BE2C (cell line): ENCODE measurements at regions not wholly inside any gene's neighbourhood (a gene's known extent, or its start where the extent isn't known, plus 50 kb on each side); places are given as distances from the start of the nearest gene placed in this dataset.

ENCODE experiments used
- DNase-seq: peaks from one replicate; pipeline ENCODE4 v3.0.0-alpha.2; 2020
- H3K27me3 ChIP-seq: fragments of 250-450 bp; sonication (Bioruptor Pico); 2 replicates; pipeline ENCODE4 v1.5.1; 2020; ENCODE audit warnings: mild to moderate bottlenecking
- H3K36me3 ChIP-seq: fragments of 250-450 bp; sonication (Bioruptor Pico); 2 replicates; pipeline ENCODE4 v1.5.1; 2020; ENCODE audit warnings: mild to moderate bottlenecking
- H3K4me1 ChIP-seq: fragments of 250-450 bp; sonication (Bioruptor Pico); 2 replicates; pipeline ENCODE4 v1.5.1; 2020
- H3K4me3 ChIP-seq: 2 replicates; pipeline ENCODE4 v1.5.1; 2011; ENCODE audit warnings: low read depth, low read length
- H3K9me3 ChIP-seq: fragments of 250-450 bp; sonication (Bioruptor Pico); 2 replicates; pipeline ENCODE4 v1.5.1; 2020
- TF ChIP-seq, protein P1 (sequence below): IDR thresholded peaks from 2 replicates; pipeline ENCODE4 v1.5.1; 2012; ENCODE audit warnings: mild to moderate bottlenecking, low read depth, low read length

DNA sequence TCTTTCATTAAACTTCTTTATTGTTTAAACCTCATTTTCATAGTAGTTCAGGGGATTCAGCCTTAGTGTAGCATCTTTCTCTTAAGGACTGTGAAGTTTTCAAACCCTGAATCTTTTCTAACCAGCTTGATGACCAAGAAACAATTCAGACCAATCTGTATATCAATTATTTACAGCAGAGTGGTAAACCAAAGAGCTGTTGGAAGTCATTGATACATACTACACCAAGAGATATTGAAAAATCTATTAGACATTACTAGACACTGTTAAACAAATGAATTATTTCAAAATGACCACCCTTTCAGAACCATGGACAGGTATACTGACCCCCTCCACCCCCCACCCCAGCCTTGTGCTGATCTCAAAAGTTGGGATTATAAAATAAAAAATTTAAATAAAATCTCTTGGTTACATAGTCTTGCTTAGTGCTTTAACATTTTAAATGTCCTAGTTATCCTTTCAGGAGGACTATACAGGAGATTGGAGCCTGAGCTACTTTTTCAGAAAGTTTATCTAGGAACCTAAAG, 143.9 kb upstream of the LSM8 start:
- no peak for DNase-seq
- Histone ChIP-seq H3K4me1 (no peaks in the 10 kb centered on the region), H3K9me3 (no peaks in the 10 kb centered on the region), H3K36me3 (no peaks in the 10 kb centered on the region), H3K4me3 (no peak overlapping the region), H3K27me3 (no peaks in the 10 kb centered on the region)
- TF ChIP-seq, protein P1, sequence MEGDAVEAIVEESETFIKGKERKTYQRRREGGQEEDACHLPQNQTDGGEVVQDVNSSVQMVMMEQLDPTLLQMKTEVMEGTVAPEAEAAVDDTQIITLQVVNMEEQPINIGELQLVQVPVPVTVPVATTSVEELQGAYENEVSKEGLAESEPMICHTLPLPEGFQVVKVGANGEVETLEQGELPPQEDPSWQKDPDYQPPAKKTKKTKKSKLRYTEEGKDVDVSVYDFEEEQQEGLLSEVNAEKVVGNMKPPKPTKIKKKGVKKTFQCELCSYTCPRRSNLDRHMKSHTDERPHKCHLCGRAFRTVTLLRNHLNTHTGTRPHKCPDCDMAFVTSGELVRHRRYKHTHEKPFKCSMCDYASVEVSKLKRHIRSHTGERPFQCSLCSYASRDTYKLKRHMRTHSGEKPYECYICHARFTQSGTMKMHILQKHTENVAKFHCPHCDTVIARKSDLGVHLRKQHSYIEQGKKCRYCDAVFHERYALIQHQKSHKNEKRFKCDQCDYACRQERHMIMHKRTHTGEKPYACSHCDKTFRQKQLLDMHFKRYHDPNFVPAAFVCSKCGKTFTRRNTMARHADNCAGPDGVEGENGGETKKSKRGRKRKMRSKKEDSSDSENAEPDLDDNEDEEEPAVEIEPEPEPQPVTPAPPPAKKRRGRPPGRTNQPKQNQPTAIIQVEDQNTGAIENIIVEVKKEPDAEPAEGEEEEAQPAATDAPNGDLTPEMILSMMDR, result no peak

DNA sequence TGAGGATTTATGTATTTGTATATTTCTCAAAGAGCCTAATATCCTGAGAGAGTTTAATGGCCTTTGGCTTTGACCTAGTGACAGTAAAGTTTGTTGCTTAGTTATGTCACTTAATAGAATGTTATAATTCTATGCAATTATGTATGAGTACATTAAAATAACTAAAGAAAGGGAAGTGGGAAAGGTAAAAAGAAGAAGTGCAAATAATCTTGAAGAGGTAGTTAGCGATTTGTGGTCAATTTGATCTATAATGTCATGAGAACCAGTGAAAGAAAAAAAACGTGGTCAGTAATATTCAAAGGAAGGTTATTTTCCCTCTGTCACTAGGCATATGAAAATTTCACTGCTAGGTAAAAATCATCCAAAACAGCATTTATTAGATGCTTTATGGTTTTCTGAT, 143.4 kb upstream of the LSM8 start:
- TF ChIP-seq, protein P1, result no peak
- Histone ChIP-seq H3K9me3 (no peaks in the 10 kb centered on the region), H3K4me1 (no peaks in the 10 kb centered on the region), H3K27me3 (no peaks in the 10 kb centered on the region), H3K4me3 (no peak overlapping the region), H3K36me3 (no peaks in the 10 kb centered on the region)
- DNase-seq, result no peak

DNA sequence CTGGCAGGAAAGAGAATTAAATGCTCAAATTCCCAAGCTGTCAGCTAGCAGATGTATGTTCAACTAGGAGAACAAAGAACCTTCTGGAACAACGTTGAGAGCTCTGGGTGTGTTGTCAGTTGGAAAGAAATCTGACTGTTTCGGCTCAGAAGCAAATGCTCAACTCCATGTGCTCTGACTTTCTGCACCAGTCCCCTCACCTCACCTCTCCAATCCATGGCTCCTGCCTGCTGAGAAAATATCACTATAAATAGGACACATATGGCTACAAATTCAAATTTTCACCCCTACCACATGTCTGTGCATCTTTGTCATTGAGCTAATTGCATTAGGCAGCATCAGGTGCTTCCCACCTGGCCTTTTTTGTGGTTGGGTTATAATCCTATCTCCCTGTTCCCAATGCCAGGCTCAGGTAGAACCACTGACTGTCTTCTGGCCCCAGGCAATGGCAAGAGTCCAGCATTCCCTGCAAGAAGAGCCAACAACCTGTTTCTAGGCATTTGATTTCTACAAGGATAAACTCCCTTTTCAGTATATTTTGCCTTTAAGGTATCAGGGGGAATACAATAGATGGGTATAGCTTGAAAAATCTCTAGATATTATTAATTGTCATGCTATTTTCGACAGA, 142.6 kb upstream of the LSM8 start:
- no peaks in the 10 kb centered on the region for H3K4me1 ChIP-seq
- H3K9me3 ChIP-seq, result no peaks in the 10 kb centered on the region
- no peaks in the 10 kb centered on the region for H3K36me3 ChIP-seq
- TF ChIP-seq, protein P1, result no peak
- no peaks in the 10 kb centered on the region for H3K27me3 ChIP-seq
- DNase-seq, result no peak
- H3K4me3 ChIP-seq, result no peak overlapping the region

DNA sequence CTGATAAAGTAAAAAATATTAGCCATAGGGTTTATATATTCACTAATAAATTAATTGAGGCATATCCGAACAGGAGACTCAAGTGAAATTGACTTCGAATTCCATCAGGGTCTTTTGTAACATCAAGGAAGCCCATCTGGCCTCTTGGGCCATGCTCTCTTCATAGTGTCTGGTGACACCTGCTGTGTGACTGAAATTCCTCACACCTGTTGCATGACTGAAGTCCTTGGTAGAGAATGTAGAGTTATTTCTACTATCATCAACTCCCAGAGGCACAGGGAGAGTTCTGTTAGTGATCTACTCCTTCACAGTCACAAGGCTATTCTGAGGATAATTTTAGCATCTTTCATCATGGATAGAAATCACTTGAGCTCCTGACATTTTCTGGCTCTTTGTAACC, 138.3 kb upstream of the LSM8 start:
- no peak overlapping the region for H3K4me3 ChIP-seq
- H3K36me3 ChIP-seq, result no peaks in the 10 kb centered on the region
- H3K27me3 ChIP-seq, result no peaks in the 10 kb centered on the region
- no peaks in the 10 kb centered on the region for H3K9me3 ChIP-seq
- TF ChIP-seq, protein P1, result no peak
- no peaks in the 10 kb centered on the region for H3K4me1 ChIP-seq
- DNase-seq, result no peak

DNA sequence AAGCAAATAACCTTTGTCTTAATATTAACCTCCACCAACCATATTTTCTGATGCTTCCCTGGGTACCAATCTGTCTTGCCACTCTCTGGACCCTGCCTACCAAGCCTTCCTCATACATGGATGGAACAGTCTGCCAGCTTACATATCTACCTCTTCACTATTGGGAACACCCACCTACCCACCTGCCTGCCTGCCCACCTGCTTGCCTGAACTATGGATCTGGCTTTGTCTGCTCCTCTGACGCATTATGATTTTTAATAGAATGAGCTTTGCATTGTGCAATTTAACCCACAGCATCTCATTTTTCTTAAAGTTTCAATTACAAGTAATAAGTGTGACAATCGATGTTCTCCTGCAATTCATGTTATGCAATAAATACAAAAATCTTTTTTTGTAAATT, 137.9 kb upstream of the LSM8 start:
- Histone ChIP-seq H3K4me1 (no peaks in the 10 kb centered on the region), H3K9me3 (no peaks in the 10 kb centered on the region), H3K4me3 (no peak overlapping the region), H3K36me3 (no peaks in the 10 kb centered on the region), H3K27me3 (no peaks in the 10 kb centered on the region)
- TF ChIP-seq, protein P1, result no peak
- no peak for DNase-seq

DNA sequence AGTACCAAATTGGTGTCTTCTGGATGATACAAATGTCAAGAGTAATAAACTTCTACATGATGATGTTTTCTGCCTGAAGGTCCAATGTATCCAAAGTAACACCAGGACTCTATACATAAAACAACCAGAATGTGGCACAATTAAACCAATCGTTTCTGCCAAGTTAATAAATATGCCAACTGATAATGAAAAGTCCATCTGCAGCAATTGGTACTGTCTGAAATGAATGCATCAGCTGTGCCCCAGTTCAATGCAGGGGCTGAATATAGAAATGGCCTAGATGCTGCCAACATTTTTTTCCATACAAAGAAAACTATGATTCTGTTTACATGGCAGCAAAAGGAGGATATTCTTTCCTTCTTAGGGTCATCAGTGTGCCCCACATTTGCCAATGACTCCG, 137.2 kb upstream of the LSM8 start:
- Histone ChIP-seq H3K36me3 (no peaks in the 10 kb centered on the region), H3K27me3 (no peaks in the 10 kb centered on the region), H3K4me1 (no peaks in the 10 kb centered on the region), H3K4me3 (no peak overlapping the region), H3K9me3 (no peaks in the 10 kb centered on the region)
- TF ChIP-seq, protein P1, result no peak
- no peak for DNase-seq
